Ovary (tissue), 3 donors: ENCODE measurements at regions not wholly inside any gene's neighbourhood (a gene's known extent, or its start where the extent isn't known, plus 50 kb on each side); places are given as distances from the start of the nearest gene placed in this dataset.

ENCODE experiments used
- EP300 ChIP-seq: sonication (generic); formaldehyde crosslinking; IDR thresholded peaks from one replicate; pipeline ENCODE4 v1.6.1; 2017; ENCODE audit warnings: antibody characterized with exemption
- POLR2A ChIP-seq: fragments of 450-650 bp; IDR thresholded peaks from one replicate; pipeline ENCODE4 v1.6.1; 2017; ENCODE audit warnings: antibody characterized with exemption, mild to moderate bottlenecking, moderate library complexity
- TF ChIP-seq, protein P1 (sequence below), 3 donors: fragments of 450-650 bp in 2 of 3; fragments of 200-600 bp in 1 of 3; IDR thresholded peaks; one replicate each; pipeline versions ENCODE4 v1.5.1 to v1.8.0; 2016 to 2022; ENCODE audit warnings: antibody characterized with exemption in 3 of 3, mild to moderate bottlenecking in 1 of 3
- donor health status: DM: no; HTN: no; CAD: no.

DNA sequence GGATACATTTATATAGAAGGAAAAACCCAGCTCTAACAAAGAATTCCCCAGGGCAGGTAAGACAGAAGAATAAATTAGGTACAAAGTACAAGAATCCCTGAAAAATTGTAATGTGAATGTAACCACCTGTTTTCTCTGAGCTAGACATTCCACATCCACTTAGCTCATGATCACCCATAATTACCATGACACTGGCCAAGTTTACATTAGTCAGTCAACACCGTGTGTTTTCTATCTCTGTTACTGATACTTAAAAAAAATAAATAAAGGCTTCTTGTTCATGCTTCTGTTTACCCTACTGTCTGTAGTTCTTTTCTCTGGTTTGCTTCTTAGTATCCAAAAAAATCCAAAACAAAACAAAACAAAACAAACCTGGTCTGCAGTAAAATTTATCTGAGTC, 66.0 kb downstream of the CBLL2 start:
- TF ChIP-seq, protein P1, sequence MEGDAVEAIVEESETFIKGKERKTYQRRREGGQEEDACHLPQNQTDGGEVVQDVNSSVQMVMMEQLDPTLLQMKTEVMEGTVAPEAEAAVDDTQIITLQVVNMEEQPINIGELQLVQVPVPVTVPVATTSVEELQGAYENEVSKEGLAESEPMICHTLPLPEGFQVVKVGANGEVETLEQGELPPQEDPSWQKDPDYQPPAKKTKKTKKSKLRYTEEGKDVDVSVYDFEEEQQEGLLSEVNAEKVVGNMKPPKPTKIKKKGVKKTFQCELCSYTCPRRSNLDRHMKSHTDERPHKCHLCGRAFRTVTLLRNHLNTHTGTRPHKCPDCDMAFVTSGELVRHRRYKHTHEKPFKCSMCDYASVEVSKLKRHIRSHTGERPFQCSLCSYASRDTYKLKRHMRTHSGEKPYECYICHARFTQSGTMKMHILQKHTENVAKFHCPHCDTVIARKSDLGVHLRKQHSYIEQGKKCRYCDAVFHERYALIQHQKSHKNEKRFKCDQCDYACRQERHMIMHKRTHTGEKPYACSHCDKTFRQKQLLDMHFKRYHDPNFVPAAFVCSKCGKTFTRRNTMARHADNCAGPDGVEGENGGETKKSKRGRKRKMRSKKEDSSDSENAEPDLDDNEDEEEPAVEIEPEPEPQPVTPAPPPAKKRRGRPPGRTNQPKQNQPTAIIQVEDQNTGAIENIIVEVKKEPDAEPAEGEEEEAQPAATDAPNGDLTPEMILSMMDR (IDR thresholded peaks at IDR 0.05) = no peak
- TF ChIP-seq POLR2A (no peak), EP300 (no peak)
